ENCODE measurements at regions not wholly inside any gene's neighbourhood (a gene's known extent, or its start where the extent isn't known, plus 50 kb on each side); places are given as distances from the start of the nearest gene placed in this dataset.

- no peak for DNase-seq (ENCODE audit: low read depth)
Measured at GRCh38 chr9:86168256-86168655, 68.9 kb upstream of the GOLM1 start.

GRCh38 chr9:86166546-86166945, 67.2 kb upstream of the GOLM1 start:
- DNase-seq (ENCODE audit: low read depth): no peak

- peak; percentile 23 for DNase-seq (ENCODE audit: low read depth)
Measured at GRCh38 chr9:86163503-86163902, 64.1 kb upstream of the GOLM1 start.
